B cell (primary cell): ENCODE measurements at regions not wholly inside any gene's neighbourhood (a gene's known extent, or its start where the extent isn't known, plus 50 kb on each side); places are given as distances from the start of the nearest gene placed in this dataset.

Experiments
- CTCF ChIP-seq: fragments of 200-600 bp; IDR thresholded peaks from one replicate; pipeline ENCODE4 v1.8.0; 2022; ENCODE audit warnings: antibody characterized with exemption, mild to moderate bottlenecking
- EZH2 ChIP-seq: IDR thresholded peaks from 2 replicates; pipeline ENCODE4 v1.6.1; 2012; ENCODE audit warnings: borderline replicate concordance, low read depth, mild to moderate bottlenecking, moderate library complexity, low read length; ENCODE audit not compliant: insufficient read depth, poor library complexity, severe bottlenecking

GRCh38 chr3:74282202-74282601 lies 332.3 kb downstream of the CNTN3 start:
- no peak for TF ChIP-seq CTCF
- TF ChIP-seq EZH2: no peak
